Stimulated activated CD8-positive, alpha-beta memory T cell treated with anti-CD3 and anti-CD28 coated beads, Interleukin-12 subunit alpha, Interleukin-12 subunit beta, amount 100 ng/mL, for 24 hours (primary cell): ENCODE measurements at regions not wholly inside any gene's neighbourhood (a gene's known extent, or its start where the extent isn't known, plus 50 kb on each side); places are given as distances from the start of the nearest gene placed in this dataset.
"Not testable (repeated sequence)": the region's sequence is repeated elsewhere in the genome, so short reads cannot be mapped to it uniquely, and the experiment has no call there.

ENCODE experiments used
- DNase-seq: peaks from one replicate; pipeline ENCODE4 v3.0.0-alpha.2; 2020; ENCODE audit errors: extremely low read depth

DNA sequence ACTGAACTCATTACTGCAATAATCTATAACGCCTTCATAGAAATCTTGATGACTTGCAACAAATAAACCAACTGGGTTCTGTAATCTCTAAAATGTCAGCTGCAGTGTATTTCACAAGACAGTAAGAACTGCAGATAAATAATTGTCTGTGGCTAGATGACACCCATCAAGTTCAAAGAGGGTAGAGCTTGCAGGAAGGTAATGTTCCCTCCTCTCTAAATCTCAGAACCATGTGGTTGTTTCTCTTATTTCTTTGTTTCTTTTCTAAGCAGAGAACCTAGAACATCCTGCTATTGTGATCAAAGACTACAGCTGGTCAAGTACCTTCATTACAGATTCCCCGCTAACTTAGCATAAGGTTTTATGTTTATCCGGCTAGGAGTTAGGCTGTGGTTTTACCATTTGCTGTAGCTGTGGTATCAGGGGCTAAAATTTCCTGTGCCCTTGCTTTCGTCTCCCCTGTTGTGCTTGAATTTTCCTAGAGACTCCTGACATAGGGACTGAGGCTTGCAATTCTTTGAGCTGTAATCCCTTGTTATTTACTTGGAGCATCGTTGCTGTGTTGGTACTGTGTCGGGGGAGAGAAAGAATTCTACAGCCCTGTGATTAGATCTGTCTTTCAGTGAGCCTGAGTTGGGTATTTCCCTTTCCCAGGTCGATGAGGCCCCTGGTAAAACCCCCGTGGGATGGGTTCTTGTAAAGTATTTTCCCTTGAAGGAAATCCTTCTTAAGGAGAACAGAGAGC is 253.1 kb upstream of the BTG1 start:
- DNase-seq, result no peak

DNA sequence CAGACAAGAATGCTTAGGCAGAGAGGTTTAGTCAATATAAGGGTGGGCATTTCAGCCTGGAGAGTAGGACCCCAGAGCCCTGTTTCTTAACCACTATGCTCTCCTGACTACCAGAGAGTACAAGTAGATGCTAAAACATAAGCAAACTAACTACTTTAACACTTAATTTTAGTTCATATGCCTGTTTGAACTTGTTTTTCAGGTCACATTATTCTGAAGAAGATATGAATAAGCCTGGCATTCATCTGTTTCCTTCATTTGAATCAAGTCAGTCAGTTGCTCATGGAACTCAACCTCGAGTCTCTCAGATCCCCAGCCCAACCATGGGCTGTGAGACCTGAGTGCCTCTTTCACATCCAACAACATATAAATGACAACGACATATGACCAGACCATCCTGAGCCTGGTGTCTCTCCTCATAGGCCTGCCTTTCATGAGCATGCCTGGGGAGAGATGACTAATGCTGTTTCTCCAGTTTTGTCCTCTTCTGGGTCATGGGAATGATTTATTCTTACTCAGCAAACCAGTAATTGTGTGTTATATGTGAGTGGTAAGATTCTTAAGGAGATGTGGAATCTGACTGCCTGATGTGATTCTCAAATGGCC is 251.1 kb upstream of the BTG1 start:
- DNase-seq, result no peak

DNA sequence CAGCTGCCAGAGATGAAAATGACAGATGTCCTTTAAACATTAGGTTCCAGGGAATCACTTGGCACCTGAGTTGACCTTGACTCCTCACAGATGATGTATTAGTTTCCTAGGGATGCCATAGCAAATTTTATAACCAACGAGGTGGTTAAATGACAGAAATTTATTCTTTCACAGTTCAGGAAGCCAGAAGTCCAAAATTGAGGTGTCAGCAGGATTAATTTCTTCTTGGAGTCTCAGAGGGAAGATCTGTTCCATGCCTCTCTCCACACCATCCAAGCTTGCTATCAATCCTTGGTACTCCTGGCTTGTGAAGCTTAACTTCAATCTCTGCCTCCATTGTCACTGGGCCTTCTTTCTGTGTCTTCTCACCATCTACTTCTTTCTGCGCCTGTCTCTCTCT is 249.7 kb upstream of the BTG1 start:
- DNase-seq, result no peak

DNA sequence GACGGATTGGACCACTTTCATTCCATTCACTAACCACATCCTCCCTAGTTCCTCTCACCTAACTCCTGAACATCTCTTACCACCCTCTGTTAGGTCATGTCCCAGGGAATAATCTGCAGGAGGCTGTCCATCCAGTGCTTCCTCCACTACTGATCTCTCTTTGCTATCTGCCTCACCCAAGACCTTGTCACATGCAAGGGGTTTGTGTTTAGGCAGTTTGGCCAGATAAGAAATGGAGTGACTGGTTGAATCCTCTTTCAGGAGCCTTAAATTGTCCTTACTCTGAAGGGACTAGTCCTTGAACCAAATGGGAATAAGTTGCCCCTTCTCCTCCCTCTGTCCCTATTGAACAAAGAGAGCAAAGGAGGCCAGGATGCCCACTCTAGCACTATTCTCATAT is 249.2 kb upstream of the BTG1 start:
- DNase-seq, result no peak

DNA sequence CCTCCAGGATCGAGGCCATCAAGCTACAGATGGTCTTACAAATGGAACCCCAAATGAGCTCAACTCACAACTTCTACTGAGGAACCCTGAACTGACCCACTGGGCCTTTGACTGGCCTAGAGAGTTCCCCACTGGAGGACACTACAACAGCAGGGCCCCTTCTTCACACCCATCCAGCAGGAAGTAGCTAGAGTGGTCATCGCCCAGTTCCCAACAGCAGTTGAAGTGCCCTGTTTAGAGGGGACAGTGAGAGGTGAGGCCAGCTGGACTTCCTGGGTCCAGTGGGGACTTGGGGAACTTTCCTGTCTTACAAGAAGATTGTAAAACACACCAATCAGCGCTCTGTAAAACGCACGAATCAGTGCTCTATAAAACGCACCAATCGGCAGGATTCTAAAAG is 247.9 kb upstream of the BTG1 start:
- DNase-seq, result no peak

DNA sequence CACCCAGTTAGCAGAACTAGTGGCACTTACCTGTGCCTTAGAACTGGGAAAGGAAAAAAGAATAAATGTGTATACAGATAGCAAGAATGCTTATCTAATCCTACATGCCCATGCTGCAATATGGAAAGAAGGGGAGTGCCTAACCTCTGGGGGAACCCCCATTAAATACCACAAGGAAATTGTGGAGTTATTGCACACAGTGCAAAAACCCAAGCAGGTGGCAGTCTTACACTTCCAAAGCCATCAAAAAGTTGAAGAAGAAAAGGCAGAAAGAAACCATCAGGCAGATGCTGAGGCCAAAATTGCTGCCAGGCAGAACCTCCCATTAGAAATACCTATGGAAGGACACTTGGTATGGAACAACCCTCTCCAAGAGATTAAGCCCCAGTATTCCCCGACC is 246.1 kb upstream of the BTG1 start:
- not testable (repeated sequence) for DNase-seq

DNA sequence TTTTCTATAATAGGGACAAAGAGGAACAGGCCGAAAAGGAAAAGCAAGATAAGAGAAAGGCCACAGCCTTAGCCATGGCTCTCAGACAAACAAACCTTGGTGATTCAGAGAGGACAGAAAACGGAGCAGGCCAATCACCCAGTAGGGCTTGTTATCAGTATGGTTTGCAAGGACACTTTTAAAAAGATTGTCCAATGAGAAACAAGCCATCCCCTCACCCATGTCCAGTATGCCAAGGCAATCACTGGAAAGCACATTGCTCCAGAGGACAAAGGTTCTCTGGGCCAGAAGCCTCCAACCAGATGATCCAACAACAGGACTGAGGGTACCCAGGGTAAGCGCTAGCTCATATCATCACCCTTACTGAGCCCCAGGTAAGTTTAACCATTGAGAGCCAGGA is 243.8 kb upstream of the BTG1 start:
- DNase-seq, result no peak

DNA sequence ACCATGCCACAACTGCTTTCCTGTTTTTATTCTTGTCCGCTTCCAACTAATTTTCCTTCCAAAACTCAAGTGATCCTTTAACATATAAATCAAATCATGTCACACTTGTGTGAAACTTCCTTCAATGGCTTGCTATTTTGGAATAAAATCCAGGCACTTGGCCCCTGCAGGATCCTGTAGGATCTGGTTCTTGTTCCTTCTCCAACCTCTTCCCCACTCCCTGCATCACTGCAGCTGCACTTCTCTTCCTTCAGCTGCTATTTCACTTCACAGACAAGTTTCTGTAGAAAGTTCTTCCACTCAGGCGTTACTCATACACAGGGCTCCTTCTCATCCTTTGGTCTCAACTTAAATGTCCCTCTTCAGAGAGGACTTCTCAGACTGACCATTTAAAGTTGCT is 239.7 kb upstream of the BTG1 start:
- no peak for DNase-seq

DNA sequence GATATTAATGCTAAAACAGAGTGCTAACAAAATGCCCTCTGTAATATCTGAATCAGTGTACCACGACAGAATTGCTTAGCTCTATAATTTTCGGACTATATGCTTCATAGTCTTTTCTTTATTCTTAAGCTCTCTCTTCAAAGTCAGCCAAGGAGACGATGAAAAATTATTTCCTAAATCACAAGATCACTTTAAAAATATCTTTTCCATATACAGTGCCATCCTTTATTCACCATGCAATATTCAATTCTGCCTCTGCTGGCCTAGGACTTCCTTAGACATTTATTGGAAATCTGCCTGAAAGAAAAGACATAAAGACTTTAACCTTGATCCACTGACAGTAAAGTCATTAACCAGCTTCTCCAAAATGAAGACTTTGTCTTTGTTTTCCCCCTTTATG is 238.9 kb upstream of the BTG1 start:
- DNase-seq, result no peak

DNA sequence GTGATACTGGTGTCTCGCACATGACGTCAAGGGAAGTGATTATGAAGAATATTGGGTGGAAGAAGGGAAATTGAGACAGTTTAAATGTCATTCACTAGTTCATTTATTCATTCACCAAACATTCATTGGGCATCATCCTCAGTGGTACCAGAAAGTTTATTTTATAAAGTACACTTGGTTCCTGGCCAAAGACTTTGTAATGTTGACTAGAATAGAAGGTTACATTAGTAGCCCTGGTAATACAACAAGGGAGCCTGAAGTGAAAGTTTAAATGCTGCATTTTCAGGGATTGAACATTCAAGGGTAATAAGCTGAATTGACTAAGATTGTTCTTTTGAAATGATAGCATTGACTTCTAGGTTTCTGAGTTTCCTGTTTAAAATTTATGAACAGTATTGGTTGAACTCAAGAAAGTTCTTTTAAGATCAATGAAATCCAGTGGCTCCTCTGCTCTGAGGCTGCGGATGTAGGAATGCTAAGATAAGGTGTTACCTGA is 236.8 kb upstream of the BTG1 start:
- no peak for DNase-seq

DNA sequence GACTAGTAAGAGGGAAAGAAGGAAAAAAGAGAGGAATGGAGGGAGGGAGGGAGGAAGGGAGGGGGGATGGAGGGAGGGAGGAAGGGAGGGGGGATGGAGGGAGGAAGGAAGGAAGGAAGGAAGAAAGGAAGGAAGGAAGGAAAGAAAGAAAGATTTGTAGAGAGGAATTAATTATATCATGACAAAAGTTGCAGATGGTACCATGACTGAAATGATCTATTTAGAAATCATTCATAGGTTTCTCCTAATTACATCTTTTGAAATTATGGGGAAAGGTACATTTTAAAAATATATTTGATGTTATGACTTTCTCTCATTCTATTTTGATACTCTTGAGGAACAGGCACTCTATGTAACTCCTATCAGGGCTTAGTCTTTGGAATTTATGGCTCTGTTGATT is 236.2 kb upstream of the BTG1 start:
- no peak for DNase-seq

DNA sequence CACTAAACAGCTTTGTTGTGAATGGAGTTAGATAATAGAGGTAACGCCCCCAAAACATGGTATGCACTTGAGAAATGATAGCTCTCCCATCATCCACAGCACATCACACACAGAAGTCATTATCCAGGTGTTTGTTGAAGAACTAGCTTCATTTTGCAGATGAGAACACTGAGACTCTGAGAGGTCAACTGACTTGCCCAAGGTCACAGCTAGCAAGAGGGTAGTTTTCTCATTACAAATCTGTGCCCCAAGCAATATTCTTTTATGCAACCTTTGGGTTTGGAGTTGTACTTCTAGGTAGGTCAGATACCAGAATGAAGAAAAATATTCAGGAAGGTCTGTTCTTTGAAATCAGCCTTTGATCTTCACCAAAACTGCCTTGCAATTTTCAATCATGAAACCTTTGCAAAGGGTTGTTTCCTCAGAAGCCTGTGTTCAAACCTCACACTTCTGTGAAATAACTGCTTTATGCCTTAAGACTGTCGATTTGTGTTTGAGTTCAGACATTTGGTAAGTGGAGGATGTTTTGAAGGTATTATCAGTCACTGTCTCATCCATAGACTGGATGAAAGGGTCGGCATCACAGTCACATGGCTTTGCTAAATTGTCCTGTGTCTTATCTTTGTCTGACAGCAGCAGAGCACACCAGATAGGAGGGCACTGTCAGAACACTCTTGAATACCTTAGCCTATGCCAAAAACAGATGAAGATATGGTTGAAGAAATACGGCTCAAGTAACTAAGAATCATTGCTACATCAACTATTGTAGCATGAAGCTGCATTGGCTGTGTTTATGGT is 233.2 kb upstream of the BTG1 start:
- DNase-seq, result no peak

DNA sequence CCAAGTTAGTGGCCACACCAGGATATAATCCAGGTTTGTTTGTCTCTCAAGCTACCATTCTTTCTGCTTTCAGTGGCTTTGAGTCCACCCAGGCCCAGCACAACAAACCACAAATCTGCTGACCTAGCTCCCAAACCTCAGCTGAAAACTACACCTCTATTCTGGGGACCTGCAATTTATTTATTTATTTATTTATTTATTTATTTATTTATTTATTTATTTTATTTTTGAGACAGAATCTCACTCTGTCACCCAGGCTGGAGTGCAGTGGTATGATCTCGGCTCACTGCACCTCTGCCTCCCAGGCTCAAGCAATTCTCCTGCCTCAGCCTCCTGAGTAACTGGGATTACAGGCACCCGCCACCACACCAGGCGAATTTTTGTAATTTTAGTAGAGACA is 229.9 kb upstream of the BTG1 start:
- not testable (repeated sequence) for DNase-seq

DNA sequence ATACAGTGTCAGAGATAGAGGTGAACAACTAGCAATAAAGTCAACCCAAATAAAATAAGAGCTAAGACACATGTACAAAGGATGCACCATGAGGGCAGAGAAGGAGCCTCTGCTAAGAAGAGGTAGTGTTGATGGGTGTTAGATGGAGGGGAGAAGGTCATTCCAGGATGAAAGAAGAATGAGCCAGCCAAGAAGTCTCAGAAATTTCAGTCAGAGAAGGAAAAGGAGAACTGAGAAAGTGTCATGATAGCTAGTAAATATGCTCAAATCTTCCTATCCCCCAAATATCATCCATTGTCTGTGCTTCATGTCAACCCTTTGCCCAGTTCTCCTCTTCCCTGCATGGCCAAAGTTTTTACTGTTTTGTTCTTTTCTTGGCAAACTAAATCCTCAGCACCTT is 225.2 kb upstream of the BTG1 start:
- DNase-seq, result no peak

DNA sequence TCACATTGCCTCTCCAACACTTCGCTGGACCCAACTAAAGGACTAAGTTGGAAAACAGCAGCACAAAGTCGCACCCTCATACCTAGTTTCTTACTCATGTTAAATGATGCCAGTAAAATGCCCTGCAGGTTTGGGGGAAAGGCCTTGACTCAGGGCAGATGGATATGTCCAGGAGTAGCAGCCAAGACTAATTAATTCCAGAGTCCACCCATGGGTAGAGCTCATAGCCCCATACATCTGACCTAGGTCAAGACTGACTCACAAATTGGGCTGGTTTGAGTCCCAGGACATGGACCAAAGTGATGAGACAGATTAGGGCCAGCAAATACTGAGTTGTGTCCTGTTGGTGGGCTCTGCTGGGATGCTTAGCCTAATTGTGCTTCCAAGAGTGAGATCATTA is 224.0 kb upstream of the BTG1 start:
- DNase-seq, result no peak

DNA sequence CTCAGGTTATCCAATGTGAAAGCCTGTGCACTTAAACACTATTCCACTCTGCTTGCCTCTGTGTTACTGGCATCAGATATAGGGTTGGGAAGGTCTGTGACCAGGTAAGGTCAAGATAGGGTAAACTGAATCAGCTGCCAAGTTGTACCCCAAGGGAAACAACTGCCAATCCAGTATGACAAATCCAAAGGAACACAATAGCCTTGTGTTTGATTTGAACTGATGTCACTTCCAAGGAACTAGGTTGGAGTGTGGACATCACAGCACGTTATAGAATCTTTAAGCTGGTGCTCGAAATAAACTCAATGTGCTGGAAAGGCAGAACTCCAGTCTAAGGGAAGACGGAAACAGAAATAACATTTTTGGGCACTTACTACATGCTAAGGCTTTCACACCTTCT is 223.4 kb upstream of the BTG1 start:
- DNase-seq, result no peak

DNA sequence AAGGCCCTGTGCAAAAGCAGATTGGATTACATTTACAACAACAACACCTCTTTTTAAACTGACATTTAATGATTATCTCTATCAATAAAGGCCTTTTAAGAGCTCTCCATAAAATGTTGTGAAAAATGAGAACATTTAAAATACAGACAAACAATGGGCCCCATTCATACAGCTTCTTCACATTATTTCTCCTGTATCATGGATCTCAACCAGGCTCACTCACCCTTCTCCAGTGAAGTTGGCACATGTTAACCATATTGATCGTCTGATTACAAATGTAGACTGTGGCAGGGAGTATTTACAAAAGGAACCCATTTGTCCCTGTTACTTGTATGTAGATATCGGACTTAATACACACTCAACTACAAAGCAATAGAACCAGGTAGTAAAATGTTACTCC is 220.2 kb upstream of the BTG1 start:
- DNase-seq, result no peak

DNA sequence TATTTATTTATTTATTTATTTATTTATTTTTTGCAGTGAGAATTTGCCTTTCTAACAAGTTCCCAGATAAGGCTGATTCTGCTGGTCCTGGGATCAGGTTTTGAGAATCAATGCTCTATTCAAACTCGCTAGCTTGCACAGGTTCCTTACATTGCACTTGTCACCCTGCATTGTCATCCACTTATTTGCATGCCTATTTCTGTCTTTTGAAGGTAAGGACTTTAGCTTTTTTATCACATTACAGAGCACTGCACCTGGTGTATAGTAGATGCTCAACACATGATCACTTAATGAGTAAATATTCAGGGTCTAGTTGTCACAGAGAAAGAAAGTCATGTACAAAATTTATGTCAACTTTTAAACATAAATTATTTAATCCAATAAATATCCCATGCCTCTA is 219.7 kb upstream of the BTG1 start:
- DNase-seq, result no peak

DNA sequence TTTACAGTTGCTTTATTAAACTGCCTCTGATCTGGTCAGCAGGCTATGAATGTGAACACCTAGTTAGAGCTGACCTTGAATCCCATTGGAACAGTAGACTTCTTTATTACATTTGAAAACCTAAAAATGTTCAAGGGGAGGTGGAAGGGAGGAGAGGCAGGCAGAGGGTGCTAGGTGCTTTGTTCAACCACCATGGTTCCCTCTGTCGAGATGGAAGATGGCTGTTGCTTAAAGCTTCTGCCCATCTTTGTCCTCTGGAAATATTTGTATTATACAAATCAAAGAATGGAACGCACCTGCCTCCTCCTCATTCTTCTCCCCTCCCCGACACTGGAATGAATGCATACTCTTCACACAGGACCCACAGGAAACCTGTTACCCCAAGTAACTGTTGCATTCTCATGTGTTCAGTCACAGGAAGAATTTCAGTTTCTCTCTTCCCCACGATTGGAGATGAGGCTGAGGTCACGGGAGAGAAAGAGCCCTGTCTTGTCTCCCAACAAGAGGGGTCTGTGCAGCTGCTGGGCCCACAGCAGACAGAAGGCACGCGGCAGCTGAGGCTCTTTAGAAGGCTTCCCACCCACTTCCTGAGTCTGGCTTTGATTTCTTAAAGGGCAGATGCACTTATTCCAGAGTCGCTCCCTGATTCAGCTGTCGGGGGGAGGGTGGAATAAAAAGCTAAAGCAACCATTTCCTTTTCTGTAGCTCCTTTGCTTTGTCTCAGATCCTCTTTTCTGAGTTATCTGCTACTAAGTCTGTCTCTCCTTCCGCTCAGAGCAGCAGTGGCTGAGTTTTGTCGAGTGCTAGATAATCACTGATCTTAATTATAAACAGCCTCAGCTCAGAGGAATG is 217.9 kb upstream of the BTG1 start:
- DNase-seq, result no peak

DNA sequence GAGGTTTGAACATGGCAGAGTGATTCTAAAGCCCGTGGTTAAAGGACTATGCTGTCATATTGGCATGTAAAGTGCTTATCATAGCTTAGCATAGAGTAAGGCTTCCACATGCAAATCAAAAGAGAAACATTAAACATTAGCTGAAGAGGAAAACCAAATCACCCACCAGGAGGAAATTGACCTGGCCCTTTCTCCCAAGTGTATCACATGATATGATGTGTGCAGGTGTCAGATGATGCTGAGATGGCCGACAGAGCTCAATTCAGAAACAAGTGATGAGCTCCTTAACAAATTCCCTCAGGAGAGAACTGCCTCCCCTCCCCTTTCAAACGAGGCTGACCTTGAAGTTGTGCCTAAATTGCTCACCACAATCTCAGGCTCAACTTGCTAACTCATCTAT is 217.1 kb upstream of the BTG1 start:
- no peak for DNase-seq

DNA sequence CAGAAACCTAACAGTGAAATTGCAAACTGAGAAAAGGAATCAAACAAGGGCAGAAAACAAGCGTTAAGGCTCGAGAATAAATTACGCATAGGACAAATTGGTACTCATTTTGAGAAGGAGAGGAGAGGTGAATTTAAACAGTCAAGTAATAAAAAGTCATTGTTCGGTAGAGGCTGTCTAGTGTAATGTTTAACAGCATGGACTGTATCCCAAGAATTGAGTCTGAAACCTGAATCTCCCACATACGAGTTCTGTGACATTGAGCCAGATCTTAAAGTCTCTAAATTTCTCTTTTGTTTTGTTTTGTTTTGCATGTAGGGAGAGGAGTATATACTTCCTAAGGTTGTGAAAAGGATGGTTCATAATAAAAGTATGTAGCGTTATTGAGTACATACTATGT is 216.5 kb upstream of the BTG1 start:
- DNase-seq, result no peak

DNA sequence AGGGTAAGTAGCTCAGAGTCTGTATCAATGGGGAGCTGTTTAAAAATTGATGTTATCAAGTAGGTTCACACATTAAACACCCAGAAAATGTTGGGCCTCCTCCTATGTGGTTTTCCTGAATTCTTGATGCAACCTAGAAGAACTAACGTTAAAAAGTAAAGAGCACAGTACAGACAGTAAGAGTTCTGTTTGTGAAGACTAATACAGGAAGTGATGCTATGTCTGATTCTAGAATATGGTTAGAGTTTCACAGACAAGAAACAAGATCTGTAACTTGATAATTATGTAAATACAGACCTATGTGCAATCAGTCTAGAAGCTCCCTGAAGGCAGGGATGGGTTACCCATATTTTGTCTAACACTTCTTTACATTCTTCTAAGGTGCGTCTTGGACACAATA is 214.9 kb upstream of the BTG1 start:
- DNase-seq, result no peak
